ENCODE measurements at regions not wholly inside any gene's neighbourhood (a gene's known extent, or its start where the extent isn't known, plus 50 kb on each side); places are given as distances from the start of the nearest gene placed in this dataset.

GRCh38 chr13:33911521-33911920, 93.6 kb downstream of the RFC3 start:
- TF ChIP-seq, protein P1, sequence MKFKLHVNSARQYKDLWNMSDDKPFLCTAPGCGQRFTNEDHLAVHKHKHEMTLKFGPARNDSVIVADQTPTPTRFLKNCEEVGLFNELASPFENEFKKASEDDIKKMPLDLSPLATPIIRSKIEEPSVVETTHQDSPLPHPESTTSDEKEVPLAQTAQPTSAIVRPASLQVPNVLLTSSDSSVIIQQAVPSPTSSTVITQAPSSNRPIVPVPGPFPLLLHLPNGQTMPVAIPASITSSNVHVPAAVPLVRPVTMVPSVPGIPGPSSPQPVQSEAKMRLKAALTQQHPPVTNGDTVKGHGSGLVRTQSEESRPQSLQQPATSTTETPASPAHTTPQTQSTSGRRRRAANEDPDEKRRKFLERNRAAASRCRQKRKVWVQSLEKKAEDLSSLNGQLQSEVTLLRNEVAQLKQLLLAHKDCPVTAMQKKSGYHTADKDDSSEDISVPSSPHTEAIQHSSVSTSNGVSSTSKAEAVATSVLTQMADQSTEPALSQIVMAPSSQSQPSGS (tag by site-specific recombination; IDR thresholded peaks at IDR 0.05; ENCODE audit: low read depth), result no peak
- TF ChIP-seq CTCF (tag by site-specific recombination; IDR thresholded peaks at IDR 0.05) (no peak), ZNF76 (tag by site-specific recombination; IDR thresholded peaks at IDR 0.05; ENCODE audit: borderline replicate concordance, low read depth) (no peak), ZBTB1 (tag by site-specific recombination; IDR thresholded peaks at IDR 0.05) (no peak), ZNF37A (tag by site-specific recombination; IDR thresholded peaks at IDR 0.05) (no peak), ZNF426 (tag by site-specific recombination; IDR thresholded peaks at IDR 0.05) (no peak)
